Esophagus (tissue), 2 donors: ENCODE measurements at regions not wholly inside any gene's neighbourhood (a gene's known extent, or its start where the extent isn't known, plus 50 kb on each side); places are given as distances from the start of the nearest gene placed in this dataset.
"Not testable (repeated sequence)": the region's sequence is repeated elsewhere in the genome, so short reads cannot be mapped to it uniquely, and the experiment has no call there.

Experiments
- H3K27ac ChIP-seq, 2 donors: one replicate each; pipeline ENCODE4 v1.5.1; 2013; ENCODE audit warnings: low read depth in 2 of 2, mild to moderate bottlenecking in 2 of 2, inconsistent platforms in 1 of 2, low read length in 1 of 2, moderate library complexity in 1 of 2
- H3K27me3 ChIP-seq, 2 donors: one replicate each; pipeline ENCODE4 v1.6.1; 2013; ENCODE audit warnings: low read length in 2 of 2, control low read depth in 1 of 2, mild to moderate bottlenecking in 1 of 2; ENCODE audit not compliant: insufficient read depth in 2 of 2, control insufficient read depth in 1 of 2
- H3K36me3 ChIP-seq, 2 donors: one replicate each; pipeline ENCODE4 v1.6.1; 2013; ENCODE audit warnings: low read length in 1 of 2; ENCODE audit not compliant: control insufficient read depth in 2 of 2, insufficient read depth in 2 of 2
- H3K4me1 ChIP-seq, 2 donors: one replicate each; pipeline ENCODE4 v1.6.1; 2013; ENCODE audit warnings: low read length in 1 of 2; ENCODE audit not compliant: control insufficient read depth in 2 of 2, insufficient read depth in 2 of 2
- H3K4me3 ChIP-seq, 2 donors: one replicate each; pipeline ENCODE4 v1.5.1; 2013; ENCODE audit warnings: low read length in 2 of 2, mild to moderate bottlenecking in 2 of 2, low read depth in 1 of 2, moderate library complexity in 1 of 2
- H3K9me3 ChIP-seq, 2 donors: one replicate each; pipeline ENCODE4 v1.6.1; 2013; ENCODE audit warnings: mild to moderate bottlenecking in 2 of 2, low read depth in 1 of 2, low read length in 1 of 2, moderate library complexity in 1 of 2; ENCODE audit not compliant: control insufficient read depth in 2 of 2, insufficient read depth in 1 of 2
- WGBS, 2 donors: extraction: QIAGEN DNeasy Blood & Tissue Kit; methylation state at CpG; one replicate each; pipeline ENCODE4 v1.1.7; 2013; 5-methylcytosine and 5-hydroxymethylcytosine counted together
- donor health status: healthy with polysubstance abuse.
- donor health status: Bipolar disorder and iron deficiency.

GRCh38 chr19:41518141-41518540 lies 57.8 kb upstream of the CEACAM21 start:
- WGBS, 2 donors = 62 to 69% methylated on average over 3 of the region's 3 CpGs
- Histone ChIP-seq H3K27me3 (peaks cover 0 to 9% of the 10 kb centered on the region in 2 donors), H3K4me1 (no peaks in the 10 kb centered on the region)

GRCh38 chr19:41521138-41521930 lies 54.6 kb upstream of the CEACAM21 start:
- H3K36me3 ChIP-seq, H3K9me3 ChIP-seq, H3K4me1 ChIP-seq, H3K27ac ChIP-seq: not testable (repeated sequence)
- peak overlapping the region in 1 of 2 donors; percentile 38 for H3K4me3 ChIP-seq
- WGBS, 2 donors = 44 to 45% methylated on average over 18 of the region's 18 CpGs
- peaks cover 0 to 11% of the 10 kb centered on the region in 2 donors for H3K27me3 ChIP-seq

More at GRCh38 chr19:41518141-41518540, 57.8 kb upstream of the CEACAM21 start:
- Histone ChIP-seq H3K9me3 (no peaks in the 10 kb centered on the region), H3K36me3 (no peaks in the 10 kb centered on the region), H3K27ac (no peak overlapping the region), H3K4me3 (no peak overlapping the region)

GRCh38 chr19:41521931-41522555 lies 53.9 kb upstream of the CEACAM21 start:
- WGBS, 2 donors = 3 to 4% methylated on average over 26 to 58 of the region's 58 CpGs
- no peaks in the 10 kb centered on the region for H3K36me3 ChIP-seq
- peaks cover 0 to 11% of the 10 kb centered on the region in 2 donors for H3K27me3 ChIP-seq
- no peaks in the 10 kb centered on the region for H3K4me1 ChIP-seq
- no peak overlapping the region for H3K27ac ChIP-seq
- H3K4me3 ChIP-seq = peak overlapping the region; percentile 12 to 38
- no peaks in the 10 kb centered on the region for H3K9me3 ChIP-seq

DNA sequence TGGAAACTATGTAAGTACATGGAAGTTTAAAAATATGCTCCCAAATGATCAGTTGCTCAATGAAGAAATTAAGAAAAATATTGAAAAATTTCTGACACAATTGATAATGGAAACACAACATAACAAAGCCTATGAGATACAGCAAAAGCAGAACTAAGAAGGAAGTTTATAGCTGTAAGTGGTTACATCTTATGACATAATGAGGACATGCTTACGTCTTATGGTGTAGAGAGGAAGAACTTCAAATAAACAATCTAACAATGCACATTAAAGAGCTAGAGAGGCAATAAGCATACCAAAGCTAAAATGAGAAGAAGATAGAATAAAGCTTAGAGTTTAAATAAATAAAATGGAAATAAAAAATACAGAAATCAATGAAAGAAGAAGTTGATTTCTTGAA lies 50.0 kb upstream of the CEACAM21 start:
- Histone ChIP-seq H3K36me3 (no peaks in the 10 kb centered on the region), H3K27ac (no peak overlapping the region), H3K27me3 (peaks cover 0 to 10% of the 10 kb centered on the region in 2 donors), H3K9me3 (no peaks in the 10 kb centered on the region), H3K4me3 (no peak overlapping the region), H3K4me1 (no peaks in the 10 kb centered on the region)
- 48 to 53% methylated on average over 1 of the region's 1 CpG for WGBS, 2 donors
